HEK293 (cell line): ENCODE measurements at regions not wholly inside any gene's neighbourhood (a gene's known extent, or its start where the extent isn't known, plus 50 kb on each side); places are given as distances from the start of the nearest gene placed in this dataset.

Experiments used
- CTCF ChIA-PET: fragments of 350-600 bp; formaldehyde crosslinking; extraction: SDS; loops from one replicate; lab custom pipeline; 2021; ENCODE audit warnings: antibody characterized with exemption; lab: Yijun Ruan, JAX
- POLR2A ChIA-PET: fragments of 300-600 bp; formaldehyde crosslinking; extraction: SDS; loops from one replicate; lab custom pipeline; 2020; ENCODE audit warnings: antibody characterized with exemption, inconsistent platforms; lab: Yijun Ruan, JAX
- H3K27ac ChIP-seq: fragments of 200-500 bp; sonication (Bioruptor generic); 2 replicates; pipeline ENCODE4 v1.5.1; 2014; ENCODE audit warnings: low read depth, low read length, control low read depth, inconsistent platforms; ENCODE audit errors: extremely low read depth
- H3K36me3 ChIP-seq, 2 experiments: fragments of 200-500 bp in 1 of 2; sonication (Bioruptor generic) in 1 of 2; 1 replicate in 1 of 2; 2 replicates in 1 of 2; pipeline ENCODE4 v1.5.1; 2014 to 2017; ENCODE audit warnings: inconsistent platforms in 2 of 2, low read length in 2 of 2; ENCODE audit not compliant: control insufficient read depth in 2 of 2, insufficient read depth in 1 of 2
- H3K4me1 ChIP-seq: fragments of 200-500 bp; sonication (Bioruptor generic); 2 replicates; pipeline ENCODE4 v1.5.1; 2014; ENCODE audit warnings: mild to moderate bottlenecking, low read length, inconsistent platforms; ENCODE audit not compliant: control insufficient read depth, insufficient read depth
- H3K4me3 ChIP-seq: 2 replicates; pipeline ENCODE4 v1.5.1; 2011; ENCODE audit warnings: low read depth, mild to moderate bottlenecking, control low read depth, low read length, moderate library complexity
- H3K9me3 ChIP-seq: fragments of 200-500 bp; sonication (Bioruptor generic); 2 replicates; pipeline ENCODE4 v1.5.1; 2014; ENCODE audit warnings: low read depth, low read length, inconsistent platforms; ENCODE audit not compliant: control insufficient read depth, insufficient read depth
- BCL11A ChIP-seq: fragments of 450-650 bp; formaldehyde crosslinking; IDR thresholded peaks from 2 replicates; pipeline ENCODE4 v1.5.1; 2016; ENCODE audit warnings: low read depth, missing biosample characterization, missing genetic modification characterization
- BCL11B ChIP-seq: fragments of 450-650 bp; formaldehyde crosslinking; IDR thresholded peaks from 2 replicates; pipeline ENCODE4 v1.5.1; 2016; ENCODE audit warnings: low read depth, missing biosample characterization, missing genetic modification characterization
- KLF16 ChIP-seq: fragments of 450-650 bp; formaldehyde crosslinking; IDR thresholded peaks from 2 replicates; pipeline ENCODE4 v1.5.1; 2017; ENCODE audit warnings: missing biosample characterization, missing genetic modification characterization
- ZBTB11 ChIP-seq: fragments of 450-650 bp; formaldehyde crosslinking; conservative IDR thresholded peaks from 2 replicates; pipeline ENCODE4 v1.5.1; 2016; ENCODE audit warnings: low read depth, missing biosample characterization, missing genetic modification characterization
- ZBTB17 ChIP-seq: fragments of 450-650 bp; formaldehyde crosslinking; IDR thresholded peaks from 2 replicates; pipeline ENCODE4 v1.5.1; 2016; ENCODE audit warnings: missing biosample characterization, missing genetic modification characterization
- ZBTB49 ChIP-seq: fragments of 450-650 bp; formaldehyde crosslinking; IDR thresholded peaks from 2 replicates; pipeline ENCODE4 v1.5.1; 2016; ENCODE audit warnings: missing biosample characterization, missing genetic modification characterization, low read depth
- ZNF169 ChIP-seq: fragments of 450-650 bp; formaldehyde crosslinking; IDR thresholded peaks from 2 replicates; pipeline ENCODE4 v1.5.1; 2016; ENCODE audit warnings: missing biosample characterization, missing genetic modification characterization
- ZNF174 ChIP-seq: fragments of 450-650 bp; formaldehyde crosslinking; IDR thresholded peaks from 2 replicates; pipeline ENCODE4 v1.5.0; 2017; ENCODE audit warnings: missing biosample characterization, mild to moderate bottlenecking, missing genetic modification characterization
- ZNF2 ChIP-seq: fragments of 450-650 bp; formaldehyde crosslinking; IDR thresholded peaks from 2 replicates; pipeline ENCODE4 v1.5.1; 2016; ENCODE audit warnings: missing biosample characterization, missing genetic modification characterization
- ZNF292 ChIP-seq: fragments of 450-650 bp; formaldehyde crosslinking; IDR thresholded peaks from 2 replicates; pipeline ENCODE4 v1.5.1; 2016; ENCODE audit warnings: low read depth, missing biosample characterization, missing genetic modification characterization, borderline replicate concordance
- ZNF341 ChIP-seq: fragments of 450-650 bp; formaldehyde crosslinking; IDR thresholded peaks from 2 replicates; pipeline ENCODE4; 2016; ENCODE audit warnings: low read depth, missing biosample characterization, missing genetic modification characterization
- ZNF37A ChIP-seq: fragments of 450-650 bp; IDR thresholded peaks from 2 replicates; pipeline ENCODE4 v1.5.1; 2018; ENCODE audit warnings: missing biosample characterization, missing genetic modification characterization
- ZNF510 ChIP-seq: fragments of 450-650 bp; formaldehyde crosslinking; IDR thresholded peaks from 2 replicates; pipeline ENCODE4 v1.5.1; 2018; ENCODE audit warnings: mild to moderate bottlenecking, missing genetic modification characterization, missing biosample characterization; ENCODE audit not compliant: insufficient replicate concordance
- ZNF521 ChIP-seq: fragments of 450-650 bp; formaldehyde crosslinking; IDR thresholded peaks from 2 replicates; pipeline ENCODE4 v1.5.1; 2017; ENCODE audit warnings: missing biosample characterization, mild to moderate bottlenecking, missing genetic modification characterization
- ZNF529 ChIP-seq: fragments of 450-650 bp; formaldehyde crosslinking; IDR thresholded peaks from 2 replicates; pipeline ENCODE4 v1.5.1; 2017; ENCODE audit warnings: missing genetic modification characterization, missing biosample characterization; ENCODE audit not compliant: insufficient replicate concordance
- ZNF530 ChIP-seq: fragments of 450-650 bp; formaldehyde crosslinking; IDR thresholded peaks from 2 replicates; pipeline ENCODE4 v1.5.1; 2016; ENCODE audit warnings: low read depth, missing biosample characterization, missing genetic modification characterization
- ZNF585B ChIP-seq: fragments of 450-650 bp; formaldehyde crosslinking; IDR thresholded peaks from 2 replicates; pipeline ENCODE4 v1.5.1; 2016; ENCODE audit warnings: missing biosample characterization, missing genetic modification characterization
- ZNF596 ChIP-seq: fragments of 450-650 bp; IDR thresholded peaks from 2 replicates; pipeline ENCODE4 v1.5.0; 2018; ENCODE audit warnings: missing biosample characterization, mild to moderate bottlenecking, missing genetic modification characterization, moderate library complexity
- ZNF639 ChIP-seq: fragments of 450-650 bp; formaldehyde crosslinking; IDR thresholded peaks from 2 replicates; pipeline ENCODE4 v1.5.1; 2016; ENCODE audit warnings: missing biosample characterization, missing genetic modification characterization

GRCh38 chr3:148598619-148599018 lies 99.1 kb upstream of the AGTR1 start:
- no peaks in the 10 kb centered on the region for H3K9me3 ChIP-seq
- CTCF ChIA-PET: no interaction called here

GRCh38 chr3:148599481-148599880 lies 98.2 kb upstream of the AGTR1 start:
- no peak for TF ChIP-seq ZNF585B (tag by site-specific recombination)
- no peak for TF ChIP-seq ZNF341 (tag by site-specific recombination)
- TF ChIP-seq ZNF529 (tag by site-specific recombination): no peak
- no peak for TF ChIP-seq ZNF521 (tag by site-specific recombination)
- TF ChIP-seq ZNF292 (tag by site-specific recombination): no peak
- TF ChIP-seq ZBTB17 (tag by site-specific recombination): no peak
- no peak for TF ChIP-seq ZNF596 (tag by site-specific recombination)
- TF ChIP-seq ZNF37A (tag by site-specific recombination): no peak
- TF ChIP-seq ZNF169 (tag by site-specific recombination): no peak
- H3K4me1 ChIP-seq: no peaks in the 10 kb centered on the region
- ChIA-PET CTCF (interaction anchor here (0.7 kb wide), 1 partner anchor 218 kb away, joined by 3 read pairs; no protein-coding TSS in a partner anchor), POLR2A (no interaction called here)
- H3K27ac ChIP-seq: no peak overlapping the region
- H3K9me3 ChIP-seq: no peaks in the 10 kb centered on the region
- H3K4me3 ChIP-seq: no peak overlapping the region
- no peaks in the 10 kb centered on the region for H3K36me3 ChIP-seq

More at GRCh38 chr3:148598619-148599018, 99.1 kb upstream of the AGTR1 start:
- POLR2A ChIA-PET: no interaction called here
- Histone ChIP-seq H3K4me3 (no peak overlapping the region), H3K4me1 (no peaks in the 10 kb centered on the region), H3K36me3 (no peaks in the 10 kb centered on the region), H3K27ac (no peak overlapping the region)
- TF ChIP-seq ZNF174 (tag by site-specific recombination) (no peak), ZBTB49 (tag by site-specific recombination) (no peak), ZNF639 (tag by site-specific recombination) (no peak), ZNF530 (tag by site-specific recombination) (no peak), BCL11B (tag by site-specific recombination) (no peak), ZBTB11 (no peak), ZNF510 (tag by site-specific recombination) (no peak), BCL11A (tag by site-specific recombination) (no peak), ZNF2 (tag by site-specific recombination) (no peak), KLF16 (tag by site-specific recombination) (no peak)
